Liver (tissue), 6 donors: ENCODE measurements at regions not wholly inside any gene's neighbourhood (a gene's known extent, or its start where the extent isn't known, plus 50 kb on each side); places are given as distances from the start of the nearest gene placed in this dataset.
"Not testable (repeated sequence)": the region's sequence is repeated elsewhere in the genome, so short reads cannot be mapped to it uniquely, and the experiment has no call there.

ENCODE experiments used
- DNase-seq: peaks from one replicate; pipeline ENCODE4 v3.0.0-alpha.2; 2017; ENCODE audit warnings: low spot score
- H3K27ac ChIP-seq, 2 donors: one replicate each; pipeline ENCODE4 v1.7.0; 2013; ENCODE audit warnings: inconsistent platforms in 2 of 2, low read length in 2 of 2, control low read depth in 1 of 2, low read depth in 1 of 2, mild to moderate bottlenecking in 1 of 2
- H3K27me3 ChIP-seq, 4 donors: one replicate each; pipeline versions ENCODE4 v1.6.1 to v1.7.0; 2013; ENCODE audit warnings: low read length in 3 of 4, inconsistent platforms in 1 of 4, mild to moderate bottlenecking in 1 of 4, moderate library complexity in 1 of 4; ENCODE audit not compliant: control insufficient read depth in 4 of 4, insufficient read depth in 4 of 4
- H3K36me3 ChIP-seq, 4 donors: one replicate each; pipeline versions ENCODE4 v1.6.1 to v1.7.0; 2013; ENCODE audit warnings: low read length in 3 of 4, mild to moderate bottlenecking in 3 of 4, low read depth in 1 of 4, moderate library complexity in 1 of 4; ENCODE audit not compliant: control insufficient read depth in 4 of 4, insufficient read depth in 3 of 4
- H3K4me1 ChIP-seq, 4 donors: one replicate each; pipeline versions ENCODE4 v1.6.1 to v1.7.0; 2013; ENCODE audit warnings: low read length in 3 of 4, mild to moderate bottlenecking in 3 of 4, moderate library complexity in 1 of 4; ENCODE audit not compliant: control insufficient read depth in 4 of 4, insufficient read depth in 4 of 4
- H3K4me3 ChIP-seq, 3 donors: one replicate each; pipeline versions ENCODE4 v1.6.1 to v1.7.0; 2013; ENCODE audit warnings: low read length in 3 of 3, control low read depth in 1 of 3, low read depth in 1 of 3, mild to moderate bottlenecking in 1 of 3
- H3K9ac ChIP-seq, 2 donors: one replicate each; pipeline ENCODE4 v1.7.0; 2013; ENCODE audit warnings: low read length in 2 of 2, mild to moderate bottlenecking in 2 of 2, moderate library complexity in 2 of 2, control low read depth in 1 of 2, low read depth in 1 of 2
- H3K9me3 ChIP-seq, 4 donors: one replicate each; pipeline versions ENCODE4 v1.6.1 to v1.7.0; 2013; ENCODE audit warnings: low read length in 3 of 4; ENCODE audit not compliant: control insufficient read depth in 4 of 4
- WGBS: extraction: QIAGEN DNeasy Blood & Tissue Kit; methylation state at CpG from one replicate; pipeline ENCODE4 v1.1.7; 2013; 5-methylcytosine and 5-hydroxymethylcytosine counted together
- donor health status: healthy.
- donor health status: healthy.
- donor health status: healthy.

- not testable (repeated sequence) for H3K9ac ChIP-seq, H3K36me3 ChIP-seq, DNase-seq, H3K27ac ChIP-seq, H3K4me1 ChIP-seq, H3K9me3 ChIP-seq, H3K4me3 ChIP-seq, H3K27me3 ChIP-seq
- WGBS = 88% methylated on average over 5 of the region's 5 CpGs
Measured at GRCh38 chr21:27949093-27949492, 982.2 kb upstream of the ADAMTS5 start.

- H3K27me3 ChIP-seq, H3K4me1 ChIP-seq, H3K9ac ChIP-seq, H3K36me3 ChIP-seq, H3K9me3 ChIP-seq, H3K4me3 ChIP-seq, DNase-seq, H3K27ac ChIP-seq: not testable (repeated sequence)
- WGBS = 90% methylated on average over 1 of the region's 1 CpG
Measured at GRCh38 chr21:27930108-27930767, 963.4 kb upstream of the ADAMTS5 start.

GRCh38 chr21:27929179-27929578 is 962.3 kb upstream of the ADAMTS5 start:
- H3K9me3 ChIP-seq, H3K27me3 ChIP-seq, H3K36me3 ChIP-seq, H3K4me1 ChIP-seq, H3K9ac ChIP-seq, H3K4me3 ChIP-seq, DNase-seq, H3K27ac ChIP-seq: not testable (repeated sequence)
- 92% methylated on average over 4 of the region's 4 CpGs for WGBS

- H3K9me3 ChIP-seq, H3K36me3 ChIP-seq, H3K4me3 ChIP-seq, H3K27ac ChIP-seq, DNase-seq, H3K9ac ChIP-seq, H3K4me1 ChIP-seq, H3K27me3 ChIP-seq: not testable (repeated sequence)
- 75% methylated on average over 3 of the region's 3 CpGs for WGBS
Measured at GRCh38 chr21:27928534-27929115, 961.7 kb upstream of the ADAMTS5 start.

GRCh38 chr21:27921421-27921820 is 954.5 kb upstream of the ADAMTS5 start:
- H3K9ac ChIP-seq, H3K9me3 ChIP-seq, H3K27me3 ChIP-seq, H3K4me1 ChIP-seq, DNase-seq, H3K36me3 ChIP-seq, H3K4me3 ChIP-seq, H3K27ac ChIP-seq: not testable (repeated sequence)
- 62% methylated on average over 1 of the region's 1 CpG for WGBS

GRCh38 chr21:27917966-27918365 is 951.1 kb upstream of the ADAMTS5 start:
- not testable (repeated sequence) for H3K9ac ChIP-seq, DNase-seq, H3K36me3 ChIP-seq, H3K4me1 ChIP-seq, H3K27ac ChIP-seq, H3K27me3 ChIP-seq, H3K9me3 ChIP-seq, H3K4me3 ChIP-seq

GRCh38 chr21:27916326-27916725 is 949.4 kb upstream of the ADAMTS5 start:
- H3K9ac ChIP-seq = not testable (repeated sequence)

GRCh38 chr21:27912133-27912532 is 945.2 kb upstream of the ADAMTS5 start:
- WGBS = 97% methylated on average over 2 of the region's 2 CpGs

More at GRCh38 chr21:27916326-27916725, 949.4 kb upstream of the ADAMTS5 start:
- 89% methylated on average over 2 of the region's 2 CpGs for WGBS
- not testable (repeated sequence) for H3K27ac ChIP-seq, H3K9me3 ChIP-seq, H3K36me3 ChIP-seq, H3K27me3 ChIP-seq, DNase-seq, H3K4me1 ChIP-seq, H3K4me3 ChIP-seq

More at GRCh38 chr21:27912133-27912532, 945.2 kb upstream of the ADAMTS5 start:
- H3K27ac ChIP-seq, H3K36me3 ChIP-seq, H3K4me1 ChIP-seq, H3K27me3 ChIP-seq, H3K9me3 ChIP-seq, DNase-seq, H3K4me3 ChIP-seq, H3K9ac ChIP-seq: not testable (repeated sequence)
